ENCODE measurements at regions not wholly inside any gene's neighbourhood (a gene's known extent, or its start where the extent isn't known, plus 50 kb on each side); places are given as distances from the start of the nearest gene placed in this dataset.

DNA sequence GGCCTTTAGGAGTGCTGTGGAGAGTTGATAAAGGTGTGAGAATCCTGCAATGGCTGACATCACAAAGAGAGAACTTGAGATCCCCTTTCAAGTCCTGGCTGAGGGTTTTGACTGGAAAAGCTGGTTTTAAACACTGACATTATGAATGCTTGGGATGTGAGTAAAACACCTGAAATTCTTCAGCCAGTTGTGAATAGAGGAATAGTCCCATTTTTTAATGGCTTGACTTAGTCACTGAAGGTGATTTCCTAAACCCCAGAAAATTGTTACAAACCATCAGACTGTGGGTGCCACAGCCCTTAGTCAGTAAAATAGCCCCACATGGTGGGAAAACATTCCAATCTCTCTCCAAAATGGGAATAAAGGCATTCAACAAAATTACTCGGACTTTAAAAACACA lies 107.7 kb upstream of the LMO4 start:
- TF ChIP-seq, protein P1, sequence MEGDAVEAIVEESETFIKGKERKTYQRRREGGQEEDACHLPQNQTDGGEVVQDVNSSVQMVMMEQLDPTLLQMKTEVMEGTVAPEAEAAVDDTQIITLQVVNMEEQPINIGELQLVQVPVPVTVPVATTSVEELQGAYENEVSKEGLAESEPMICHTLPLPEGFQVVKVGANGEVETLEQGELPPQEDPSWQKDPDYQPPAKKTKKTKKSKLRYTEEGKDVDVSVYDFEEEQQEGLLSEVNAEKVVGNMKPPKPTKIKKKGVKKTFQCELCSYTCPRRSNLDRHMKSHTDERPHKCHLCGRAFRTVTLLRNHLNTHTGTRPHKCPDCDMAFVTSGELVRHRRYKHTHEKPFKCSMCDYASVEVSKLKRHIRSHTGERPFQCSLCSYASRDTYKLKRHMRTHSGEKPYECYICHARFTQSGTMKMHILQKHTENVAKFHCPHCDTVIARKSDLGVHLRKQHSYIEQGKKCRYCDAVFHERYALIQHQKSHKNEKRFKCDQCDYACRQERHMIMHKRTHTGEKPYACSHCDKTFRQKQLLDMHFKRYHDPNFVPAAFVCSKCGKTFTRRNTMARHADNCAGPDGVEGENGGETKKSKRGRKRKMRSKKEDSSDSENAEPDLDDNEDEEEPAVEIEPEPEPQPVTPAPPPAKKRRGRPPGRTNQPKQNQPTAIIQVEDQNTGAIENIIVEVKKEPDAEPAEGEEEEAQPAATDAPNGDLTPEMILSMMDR (conservative IDR thresholded peaks at IDR 0.05), result no peak
- no peak for TF ChIP-seq EZH2 (IDR thresholded peaks at IDR 0.05; ENCODE audit: low read depth)
